GM19043 (cell line): ENCODE measurements at regions not wholly inside any gene's neighbourhood (a gene's known extent, or its start where the extent isn't known, plus 50 kb on each side); places are given as distances from the start of the nearest gene placed in this dataset.

Source experiments
- ATAC-seq: cut with Tn5 transposase; IDR thresholded peaks from one replicate; pipeline ENCODE4 v1.9.1; 2021; ENCODE audit warnings: low read depth; ENCODE audit not compliant: unreplicated experiment

GRCh38 chr9:68643901-68644809 is 60.9 kb upstream of the PIP5K1B start:
- ATAC-seq = peak; percentile 56

GRCh38 chr9:68644831-68645230 is 60.2 kb upstream of the PIP5K1B start:
- no peak for ATAC-seq

- no peak for ATAC-seq
These were observed 56.9 kb upstream of the PIP5K1B start for GRCh38 chr9:68648164-68648563.

- ATAC-seq = no peak
These were observed 56.1 kb upstream of the PIP5K1B start for GRCh38 chr9:68648971-68649370.

GRCh38 chr9:68651280-68651893 is 53.7 kb upstream of the PIP5K1B start:
- ATAC-seq = no peak

GRCh38 chr9:68653141-68653595 is 51.9 kb upstream of the PIP5K1B start:
- peak; percentile 80 for ATAC-seq

- no peak for ATAC-seq
These were observed 51.0 kb upstream of the PIP5K1B start for GRCh38 chr9:68654075-68654474.
